Neuronal stem cell (in vitro differentiated cells): ENCODE measurements at regions not wholly inside any gene's neighbourhood (a gene's known extent, or its start where the extent isn't known, plus 50 kb on each side); places are given as distances from the start of the nearest gene placed in this dataset.

Experiments
- DNase-seq: peaks from one replicate; pipeline ENCODE4 v3.0.0-alpha.2; 2013; ENCODE audit warnings: low spot score
- H2AFZ ChIP-seq: one replicate; pipeline ENCODE4 v1.6.1; 2013; ENCODE audit warnings: mild to moderate bottlenecking, low read length, inconsistent platforms
- H2AK5ac ChIP-seq: 2 replicates; pipeline ENCODE4 v1.6.1; 2013; ENCODE audit warnings: low read depth, mild to moderate bottlenecking, inconsistent platforms, low read length, moderate library complexity, mixed read lengths
- H2BK120ac ChIP-seq: 2 replicates; pipeline ENCODE4 v1.6.1; 2013; ENCODE audit warnings: low read depth, mild to moderate bottlenecking, inconsistent platforms, low read length, moderate library complexity, mixed read lengths
- H2BK12ac ChIP-seq: one replicate; pipeline ENCODE4 v1.6.1; 2013; ENCODE audit warnings: low read length, inconsistent platforms
- H2BK15ac ChIP-seq: 2 replicates; pipeline ENCODE4 v1.6.1; 2013; ENCODE audit warnings: mild to moderate bottlenecking, low read length, inconsistent platforms, mixed read lengths
- H2BK5ac ChIP-seq: one replicate; pipeline ENCODE4 v1.6.1; 2013; ENCODE audit warnings: inconsistent platforms, mild to moderate bottlenecking, low read length, moderate library complexity
- H3K14ac ChIP-seq: one replicate; pipeline ENCODE4 v1.6.1; 2013; ENCODE audit warnings: low read length, inconsistent platforms
- H3K18ac ChIP-seq: 2 replicates; pipeline ENCODE4 v1.6.1; 2013; ENCODE audit warnings: low read length, inconsistent platforms
- H3K23ac ChIP-seq: 2 replicates; pipeline ENCODE4 v1.6.1; 2013; ENCODE audit warnings: low read depth, mild to moderate bottlenecking, mixed read lengths, low read length, inconsistent platforms; ENCODE audit not compliant: poor library complexity
- H3K27ac ChIP-seq: replicated peaks from 3 replicates; pipeline ENCODE4 v1.5.1; 2013; ENCODE audit warnings: low read length, inconsistent platforms
- H3K27me3 ChIP-seq, 3 experiments: 2 replicates each; pipeline ENCODE4 v1.6.1; 2013; ENCODE audit warnings: low read length in 3 of 3, mild to moderate bottlenecking in 2 of 3, inconsistent platforms in 1 of 3, low read depth in 1 of 3, mixed read lengths in 1 of 3, moderate library complexity in 1 of 3; ENCODE audit not compliant: control insufficient read depth in 3 of 3, insufficient read depth in 3 of 3
- H3K36me3 ChIP-seq, 2 donors: replicated peaks in 1 of 2; 2 replicates each; pipeline ENCODE4 v1.6.1; 2013; ENCODE audit warnings: low read length in 2 of 2; ENCODE audit not compliant: control insufficient read depth in 2 of 2, insufficient read depth in 2 of 2
- H3K4ac ChIP-seq: 2 replicates; pipeline ENCODE4 v1.6.1; 2013; ENCODE audit warnings: inconsistent platforms, mild to moderate bottlenecking, low read length, moderate library complexity
- H3K4me1 ChIP-seq, 2 donors: 1 replicate in 1 of 2; 2 replicates in 1 of 2; pipeline ENCODE4 v1.6.1; 2013; ENCODE audit warnings: low read length in 2 of 2, low read depth in 1 of 2; ENCODE audit not compliant: control insufficient read depth in 2 of 2, insufficient read depth in 1 of 2
- H3K4me2 ChIP-seq: one replicate; pipeline ENCODE4 v1.6.1; 2013; ENCODE audit warnings: mild to moderate bottlenecking, low read length, inconsistent platforms; ENCODE audit not compliant: insufficient read depth, poor library complexity, severe bottlenecking
- H3K4me3 ChIP-seq, 2 donors: 2 replicates each; pipeline ENCODE4 v1.5.1; 2013; ENCODE audit warnings: low read length in 2 of 2, mild to moderate bottlenecking in 2 of 2, inconsistent platforms in 1 of 2, moderate library complexity in 1 of 2
- H3K79me1 ChIP-seq: one replicate; pipeline ENCODE4 v1.6.1; 2013; ENCODE audit warnings: low read depth, mild to moderate bottlenecking, inconsistent platforms, low read length, moderate library complexity
- H3K9ac ChIP-seq: one replicate; pipeline ENCODE4 v1.6.1; 2013; ENCODE audit warnings: mild to moderate bottlenecking, low read depth, low read length, inconsistent platforms; ENCODE audit not compliant: poor library complexity
- H3K9me3 ChIP-seq, 2 donors: replicated peaks in 1 of 2; 2 replicates each; pipeline versions ENCODE3 to v1.6.1; 2013; ENCODE audit warnings: low read length in 2 of 2, mild to moderate bottlenecking in 2 of 2, inconsistent platforms in 1 of 2, low read depth in 1 of 2, mixed read lengths in 1 of 2, moderate library complexity in 1 of 2; ENCODE audit not compliant: control insufficient read depth in 2 of 2, insufficient read depth in 1 of 2
- H4K8ac ChIP-seq: one replicate; pipeline ENCODE4 v1.6.1; 2013; ENCODE audit warnings: low read depth, mild to moderate bottlenecking, inconsistent platforms, low read length, moderate library complexity
- H4K91ac ChIP-seq: one replicate; pipeline ENCODE4 v1.6.1; 2013; ENCODE audit warnings: low read length, low read depth, mild to moderate bottlenecking, inconsistent platforms; ENCODE audit not compliant: poor library complexity
- WGBS, 2 donors: extraction: QIAGEN DNeasy Blood & Tissue Kit; methylation state at CpG; one replicate each; pipeline ENCODE4 v1.1.7; 2013; ENCODE audit warnings: missing lambda C conversion rate in 2 of 2, mixed read lengths in 1 of 2; ENCODE audit not compliant: insufficient read length in 2 of 2, insufficient replicate concordance in 1 of 2; ENCODE audit errors: extremely low coverage in 2 of 2; 5-methylcytosine and 5-hydroxymethylcytosine counted together

DNA sequence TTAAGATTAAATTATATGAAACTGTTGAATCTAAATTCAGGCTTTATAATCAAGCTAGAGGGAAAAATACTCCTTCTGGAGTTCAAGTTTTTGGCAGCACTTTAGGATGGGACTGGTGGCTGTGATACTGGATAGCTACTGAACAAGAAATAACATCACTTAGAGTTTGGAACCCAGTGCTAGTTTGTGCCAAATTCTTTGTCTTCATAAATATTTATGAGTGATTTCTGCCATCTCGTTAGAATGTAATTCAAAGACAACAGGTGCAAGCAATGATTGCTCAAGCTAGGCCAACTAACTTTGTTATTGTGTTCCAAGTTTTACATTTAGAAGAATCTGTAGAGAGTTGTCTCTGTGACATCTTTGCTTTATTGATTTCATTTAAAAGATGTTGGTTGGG lies 417.9 kb downstream of the FAT4 start:
- no peak overlapping the region for H3K4me2 ChIP-seq
- H3K4me1 ChIP-seq, result peaks cover 9 to 43% of the 10 kb centered on the region in 2 donors
- no peak overlapping the region for H2BK12ac ChIP-seq
- no peaks in the 10 kb centered on the region for H3K9me3 ChIP-seq
- H2BK5ac ChIP-seq, result no peak overlapping the region
- H3K23ac ChIP-seq, result no peak overlapping the region
- no peaks in the 10 kb centered on the region for H3K27me3 ChIP-seq
- H2BK15ac ChIP-seq, result no peak overlapping the region
- no peak overlapping the region for H3K9ac ChIP-seq
- no peak overlapping the region for H3K4me3 ChIP-seq
- H2AFZ ChIP-seq, result no peak overlapping the region
- no peak overlapping the region for H2BK120ac ChIP-seq
- H2AK5ac ChIP-seq, result no peak overlapping the region
- H3K14ac ChIP-seq, result no peak overlapping the region
- no peak overlapping the region for H4K8ac ChIP-seq
- no CpG with 5 or more reads among the region's 1 CpG for WGBS, 2 donors
- H3K18ac ChIP-seq, result no peak overlapping the region
- H3K4ac ChIP-seq, result no peak overlapping the region
- no peaks in the 10 kb centered on the region for H3K36me3 ChIP-seq
- DNase-seq, result no peak
- no peak overlapping the region for H4K91ac ChIP-seq
- no peak overlapping the region for H3K27ac ChIP-seq
- H3K79me1 ChIP-seq, result no peaks in the 10 kb centered on the region

DNA sequence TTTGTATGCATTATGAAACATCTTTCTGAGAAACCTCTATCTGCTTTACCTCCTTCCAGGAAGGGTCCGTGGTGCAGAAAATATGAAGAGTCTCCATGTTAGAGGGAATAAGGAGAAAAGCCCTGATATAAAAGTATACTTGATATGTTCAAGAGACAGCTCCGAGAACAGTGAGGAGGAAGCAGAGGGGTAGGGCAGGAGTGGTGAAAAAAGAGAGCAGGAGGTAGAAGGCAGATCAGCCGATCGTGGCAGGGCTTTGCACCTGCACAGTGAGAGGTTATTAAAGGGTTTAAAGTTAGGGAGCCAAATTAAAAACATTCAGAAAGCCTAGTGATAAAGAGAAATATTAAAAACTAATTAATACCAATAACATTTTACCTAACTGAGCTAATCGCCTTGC lies 419.7 kb downstream of the FAT4 start:
- no peak overlapping the region for H3K4me3 ChIP-seq
- H2AFZ ChIP-seq, result peak overlapping the region; percentile 70
- no peak overlapping the region for H2BK12ac ChIP-seq
- no peak overlapping the region for H3K9ac ChIP-seq
- H4K8ac ChIP-seq, result no peak overlapping the region
- no peak overlapping the region for H3K27ac ChIP-seq
- no peaks in the 10 kb centered on the region for H3K36me3 ChIP-seq
- no peak overlapping the region for H3K4me2 ChIP-seq
- WGBS, 2 donors, result no CpG with 5 or more reads among the region's 5 CpGs
- H2BK120ac ChIP-seq, result no peak overlapping the region
- H4K91ac ChIP-seq, result no peak overlapping the region
- no peak overlapping the region for H3K23ac ChIP-seq
- no peak overlapping the region for H3K18ac ChIP-seq
- peaks cover 9 to 39% of the 10 kb centered on the region in 2 donors for H3K4me1 ChIP-seq
- H3K79me1 ChIP-seq, result no peaks in the 10 kb centered on the region
- H3K27me3 ChIP-seq, result no peaks in the 10 kb centered on the region
- no peak overlapping the region for H3K14ac ChIP-seq
- DNase-seq, result no peak
- H2BK5ac ChIP-seq, result no peak overlapping the region
- no peak overlapping the region for H3K4ac ChIP-seq
- no peak overlapping the region for H2AK5ac ChIP-seq
- H3K9me3 ChIP-seq, result no peaks in the 10 kb centered on the region
- no peak overlapping the region for H2BK15ac ChIP-seq

DNA sequence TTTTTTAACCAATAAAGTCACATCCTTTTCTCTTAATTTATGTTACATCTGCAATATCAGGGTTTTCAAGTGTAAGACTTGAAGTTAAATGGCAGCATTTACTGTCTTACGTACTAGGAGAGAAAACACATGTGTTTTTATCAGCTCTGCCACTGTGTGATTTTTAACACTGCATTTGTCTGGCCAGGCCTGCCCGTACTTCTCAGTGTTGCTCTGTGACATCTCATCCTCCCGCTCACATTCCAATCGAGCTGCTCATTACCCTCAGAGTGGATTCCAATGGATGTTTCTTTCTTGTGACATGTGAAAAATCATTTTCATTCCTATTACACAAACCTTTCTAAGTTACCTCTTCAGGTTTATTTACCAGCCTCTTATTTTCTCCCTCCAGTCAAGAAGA lies 420.3 kb downstream of the FAT4 start:
- H3K79me1 ChIP-seq, result no peaks in the 10 kb centered on the region
- peak overlapping the region; percentile 70 for H2AFZ ChIP-seq
- DNase-seq, result peak; percentile 46
- H3K14ac ChIP-seq, result no peak overlapping the region
- no CpG with 5 or more reads among the region's 4 CpGs for WGBS, 2 donors
- no peak overlapping the region for H2BK15ac ChIP-seq
- H2AK5ac ChIP-seq, result no peak overlapping the region
- no peaks in the 10 kb centered on the region for H3K9me3 ChIP-seq
- no peak overlapping the region for H3K18ac ChIP-seq
- H3K36me3 ChIP-seq, result no peaks in the 10 kb centered on the region
- no peaks in the 10 kb centered on the region for H3K27me3 ChIP-seq
- H2BK120ac ChIP-seq, result no peak overlapping the region
- no peak overlapping the region for H4K8ac ChIP-seq
- no peak overlapping the region for H4K91ac ChIP-seq
- no peak overlapping the region for H3K27ac ChIP-seq
- no peak overlapping the region for H2BK12ac ChIP-seq
- H3K4me3 ChIP-seq, result peak overlapping the region in 1 of 2 donors; percentile 8
- no peak overlapping the region for H3K9ac ChIP-seq
- no peak overlapping the region for H3K4me2 ChIP-seq
- no peak overlapping the region for H3K23ac ChIP-seq
- peaks cover 7 to 43% of the 10 kb centered on the region in 2 donors for H3K4me1 ChIP-seq
- no peak overlapping the region for H3K4ac ChIP-seq
- no peak overlapping the region for H2BK5ac ChIP-seq

DNA sequence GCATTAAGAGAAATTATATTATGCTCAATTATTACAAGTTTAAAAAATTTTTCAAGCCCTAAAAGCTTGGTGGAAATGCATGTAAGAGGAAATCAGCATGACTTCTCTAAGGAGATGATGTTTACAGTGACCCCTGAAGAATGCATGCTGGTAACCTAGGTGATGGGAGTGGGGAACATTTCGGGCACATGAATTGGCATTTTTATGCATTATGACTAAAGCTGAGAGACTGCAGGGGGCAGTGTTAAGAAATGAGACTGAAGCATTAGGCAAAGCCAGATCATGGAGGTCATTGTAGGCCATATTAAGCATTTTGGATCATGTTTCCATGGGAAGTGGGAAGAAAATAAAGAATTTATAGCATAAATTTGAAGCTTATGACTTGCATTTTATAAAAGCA lies 421.3 kb downstream of the FAT4 start:
- Histone ChIP-seq H3K4me2 (no peak overlapping the region), H2AFZ (no peak overlapping the region), H3K18ac (no peak overlapping the region), H3K23ac (no peak overlapping the region), H3K79me1 (no peaks in the 10 kb centered on the region), H2BK120ac (no peak overlapping the region), H4K91ac (no peak overlapping the region), H2BK5ac (no peak overlapping the region), H2BK15ac (no peak overlapping the region), H3K9ac (no peak overlapping the region), H3K27me3 (no peaks in the 10 kb centered on the region), H2BK12ac (no peak overlapping the region), H3K9me3 (no peaks in the 10 kb centered on the region), H3K27ac (no peak overlapping the region), H3K4ac (no peak overlapping the region), H3K4me1 (peaks cover 6 to 40% of the 10 kb centered on the region in 2 donors), H3K36me3 (no peaks in the 10 kb centered on the region), H3K14ac (no peak overlapping the region), H3K4me3 (no peak overlapping the region), H2AK5ac (no peak overlapping the region), H4K8ac (no peak overlapping the region)
- no CpG with 5 or more reads among the region's 1 CpG for WGBS, 2 donors
- no peak for DNase-seq
